Fibroblast of lung (primary cell): ENCODE measurements at regions not wholly inside any gene's neighbourhood (a gene's known extent, or its start where the extent isn't known, plus 50 kb on each side); places are given as distances from the start of the nearest gene placed in this dataset.
A peak's percentile ranks its signal among the peaks of the same experiment; 100 is the strongest.

ENCODE experiments used
- DNase-seq, 2 donors: peaks; one replicate each; pipeline versions ENCODE4 v3.0.0 to v3.0.0-alpha.2; 2010; ENCODE audit warnings: low read depth in 2 of 2
- H2AFZ ChIP-seq: 2 replicates; pipeline ENCODE4 v1.5.1; 2012; ENCODE audit warnings: low read length, control low read depth, inconsistent platforms
- H3K27ac ChIP-seq: 2 replicates; pipeline ENCODE4 v1.5.1; 2011; ENCODE audit warnings: low read length, control low read depth; ENCODE audit not compliant: insufficient read depth
- H3K27me3 ChIP-seq: 2 replicates; pipeline ENCODE4 v1.5.1; 2011; ENCODE audit warnings: mild to moderate bottlenecking, low read length; ENCODE audit not compliant: control insufficient read depth, insufficient read depth
- H3K36me3 ChIP-seq: 2 replicates; pipeline ENCODE4 v1.5.1; 2011; ENCODE audit warnings: low read length; ENCODE audit not compliant: control insufficient read depth, insufficient read depth
- H3K4me1 ChIP-seq: 2 replicates; pipeline ENCODE4 v1.5.1; 2011; ENCODE audit warnings: low read length; ENCODE audit not compliant: control insufficient read depth, insufficient read depth; ENCODE audit errors: extremely low read depth
- H3K4me2 ChIP-seq: 2 replicates; pipeline ENCODE4 v1.5.1; 2011; ENCODE audit warnings: low read length, control low read depth; ENCODE audit not compliant: insufficient read depth; ENCODE audit errors: extremely low read depth
- H3K4me3 ChIP-seq, 4 experiments: fragments of 200-600 bp in 1 of 4; sonication (generic) in 1 of 4; replicated peaks in 1 of 4; 2 replicates each; pipeline ENCODE4 v1.5.1; 2011 to 2016; ENCODE audit warnings: low read length in 4 of 4, low read depth in 3 of 4, mild to moderate bottlenecking in 3 of 4, control low read depth in 2 of 4, inconsistent platforms in 1 of 4, mixed read lengths in 1 of 4; ENCODE audit not compliant: insufficient read depth in 1 of 4; ENCODE audit errors: control extremely low read depth in 1 of 4
- H3K79me2 ChIP-seq: 2 replicates; pipeline ENCODE4 v1.5.1; 2012; ENCODE audit warnings: mild to moderate bottlenecking, low read length, inconsistent platforms; ENCODE audit not compliant: control insufficient read depth, insufficient read depth
- H3K9ac ChIP-seq: 2 replicates; pipeline ENCODE4 v1.5.1; 2011; ENCODE audit warnings: mild to moderate bottlenecking, low read length, control low read depth; ENCODE audit not compliant: insufficient read depth
- H3K9me3 ChIP-seq: 2 replicates; pipeline ENCODE4 v1.5.1; 2012; ENCODE audit warnings: low read depth, low read length; ENCODE audit not compliant: control insufficient read depth, insufficient read depth
- H4K20me1 ChIP-seq: 2 replicates; pipeline ENCODE4 v1.5.1; 2011; ENCODE audit warnings: low read length; ENCODE audit not compliant: control insufficient read depth, insufficient read depth; ENCODE audit errors: extremely low read depth
- EZH2 ChIP-seq: IDR thresholded peaks from 2 replicates; pipeline ENCODE4 v1.5.1; 2012; ENCODE audit warnings: low read length, control low read depth, mild to moderate bottlenecking; ENCODE audit errors: missing control alignments
- TF ChIP-seq, protein P1 (sequence below), 2 donors: IDR thresholded peaks in 1 of 2; conservative IDR thresholded peaks in 1 of 2; 1 replicate in 1 of 2; 2 replicates in 1 of 2; pipeline ENCODE4 v1.5.1; 2011 to 2012; ENCODE audit warnings: low read length in 2 of 2, control low read depth in 1 of 2, inconsistent platforms in 1 of 2, low read depth in 1 of 2, mild to moderate bottlenecking in 1 of 2

DNA sequence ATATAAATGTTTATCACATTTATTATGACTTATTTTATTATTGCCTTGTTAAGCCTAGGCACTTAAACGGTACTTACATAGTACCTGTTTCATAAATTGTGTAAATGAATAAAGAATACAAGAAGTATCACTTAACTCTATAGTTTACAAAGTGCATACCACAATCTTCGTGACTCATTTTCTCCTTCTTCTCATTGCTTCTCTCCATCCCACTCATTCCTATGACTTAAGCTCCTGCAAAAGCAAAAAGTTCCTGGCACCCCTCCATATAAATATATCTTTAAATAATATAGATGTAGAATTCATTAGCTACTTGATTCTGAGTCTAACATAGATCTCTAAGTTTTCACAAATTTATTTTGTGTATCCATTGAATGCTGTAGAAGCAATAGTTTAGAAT lies 1382.0 kb upstream of the CELF2 start:
- Histone ChIP-seq H3K27ac (no peak overlapping the region), H3K36me3 (no peaks in the 10 kb centered on the region), H3K9me3 (no peaks in the 10 kb centered on the region), H3K9ac (no peak overlapping the region), H3K4me3 (no peak overlapping the region), H4K20me1 (no peaks in the 10 kb centered on the region), H3K79me2 (no peaks in the 10 kb centered on the region), H2AFZ (no peak overlapping the region), H3K4me2 (no peak overlapping the region), H3K27me3 (no peaks in the 10 kb centered on the region), H3K4me1 (peaks cover 5% of the 10 kb centered on the region)
- TF ChIP-seq, protein P1, sequence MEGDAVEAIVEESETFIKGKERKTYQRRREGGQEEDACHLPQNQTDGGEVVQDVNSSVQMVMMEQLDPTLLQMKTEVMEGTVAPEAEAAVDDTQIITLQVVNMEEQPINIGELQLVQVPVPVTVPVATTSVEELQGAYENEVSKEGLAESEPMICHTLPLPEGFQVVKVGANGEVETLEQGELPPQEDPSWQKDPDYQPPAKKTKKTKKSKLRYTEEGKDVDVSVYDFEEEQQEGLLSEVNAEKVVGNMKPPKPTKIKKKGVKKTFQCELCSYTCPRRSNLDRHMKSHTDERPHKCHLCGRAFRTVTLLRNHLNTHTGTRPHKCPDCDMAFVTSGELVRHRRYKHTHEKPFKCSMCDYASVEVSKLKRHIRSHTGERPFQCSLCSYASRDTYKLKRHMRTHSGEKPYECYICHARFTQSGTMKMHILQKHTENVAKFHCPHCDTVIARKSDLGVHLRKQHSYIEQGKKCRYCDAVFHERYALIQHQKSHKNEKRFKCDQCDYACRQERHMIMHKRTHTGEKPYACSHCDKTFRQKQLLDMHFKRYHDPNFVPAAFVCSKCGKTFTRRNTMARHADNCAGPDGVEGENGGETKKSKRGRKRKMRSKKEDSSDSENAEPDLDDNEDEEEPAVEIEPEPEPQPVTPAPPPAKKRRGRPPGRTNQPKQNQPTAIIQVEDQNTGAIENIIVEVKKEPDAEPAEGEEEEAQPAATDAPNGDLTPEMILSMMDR (conservative IDR thresholded peaks at IDR 0.05 in 1 of 2, IDR thresholded peaks at IDR 0.05 in 1 of 2; ENCODE audit: low read depth in 1 of 2, low read length in 2 of 2), result no peak
- TF ChIP-seq EZH2, result no peak
- DNase-seq, result peak; percentile 60 to 88

DNA sequence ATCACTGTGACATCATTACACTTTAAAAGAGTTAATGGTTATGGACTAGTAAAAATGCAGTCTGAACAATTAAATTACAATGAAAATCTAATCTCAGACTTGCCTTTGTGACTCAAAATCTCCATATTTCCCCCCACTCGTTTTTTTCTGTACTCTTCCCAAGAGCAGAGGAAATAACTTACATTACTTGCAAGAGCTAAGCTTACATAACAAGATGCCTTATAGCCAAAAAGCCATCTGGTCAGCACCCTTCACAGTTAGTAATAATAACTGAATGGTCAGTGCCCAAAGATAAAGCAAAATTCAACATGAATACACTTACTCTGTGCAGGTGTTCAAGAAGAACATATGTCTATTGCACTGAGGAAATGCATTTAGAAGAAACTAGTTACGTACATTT lies 1381.5 kb upstream of the CELF2 start:
- H2AFZ ChIP-seq, result no peak overlapping the region
- TF ChIP-seq, protein P1 (conservative IDR thresholded peaks at IDR 0.05 in 1 of 2, IDR thresholded peaks at IDR 0.05 in 1 of 2; ENCODE audit: low read depth in 1 of 2, low read length in 2 of 2), result no peak
- TF ChIP-seq EZH2, result no peak
- no peaks in the 10 kb centered on the region for H3K27me3 ChIP-seq
- H3K36me3 ChIP-seq, result no peaks in the 10 kb centered on the region
- H3K4me1 ChIP-seq, result peaks cover 5% of the 10 kb centered on the region
- no peak overlapping the region for H3K9ac ChIP-seq
- H3K9me3 ChIP-seq, result no peaks in the 10 kb centered on the region
- H3K79me2 ChIP-seq, result no peaks in the 10 kb centered on the region
- H3K4me3 ChIP-seq, result no peak overlapping the region
- no peak overlapping the region for H3K4me2 ChIP-seq
- peak in 1 of 2 donors; percentile 60 for DNase-seq
- no peaks in the 10 kb centered on the region for H4K20me1 ChIP-seq
- H3K27ac ChIP-seq, result no peak overlapping the region

DNA sequence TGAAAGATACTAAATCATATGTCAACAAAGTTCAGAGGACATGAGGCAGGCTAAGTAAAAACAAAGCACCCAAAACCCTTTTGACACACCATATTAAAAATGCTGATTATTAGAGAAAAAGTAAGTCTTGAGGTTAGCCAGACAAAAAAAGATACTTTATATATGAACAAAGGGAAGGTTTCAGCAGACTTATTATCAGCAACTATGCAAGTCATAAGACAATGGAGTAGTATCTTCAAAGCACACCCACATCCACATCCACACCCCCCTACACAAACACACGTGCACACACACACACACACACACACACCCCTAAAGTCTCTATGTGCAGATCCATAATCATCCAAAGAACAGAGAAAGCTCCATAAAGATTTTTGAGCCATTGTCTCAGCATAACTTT lies 1373.9 kb upstream of the CELF2 start:
- no peak for DNase-seq
- no peaks in the 10 kb centered on the region for H3K36me3 ChIP-seq
- no peak overlapping the region for H2AFZ ChIP-seq
- H3K4me1 ChIP-seq, result no peaks in the 10 kb centered on the region
- H3K79me2 ChIP-seq, result no peaks in the 10 kb centered on the region
- TF ChIP-seq EZH2, result no peak
- TF ChIP-seq, protein P1 (conservative IDR thresholded peaks at IDR 0.05 in 1 of 2, IDR thresholded peaks at IDR 0.05 in 1 of 2; ENCODE audit: low read depth in 1 of 2, low read length in 2 of 2), result no peak
- no peaks in the 10 kb centered on the region for H3K9me3 ChIP-seq
- H3K4me3 ChIP-seq, result no peak overlapping the region
- H3K27me3 ChIP-seq, result no peaks in the 10 kb centered on the region
- H3K4me2 ChIP-seq, result no peak overlapping the region
- no peak overlapping the region for H3K27ac ChIP-seq
- H4K20me1 ChIP-seq, result no peaks in the 10 kb centered on the region
- no peak overlapping the region for H3K9ac ChIP-seq
